IPS-20b (cell line): ENCODE measurements at regions not wholly inside any gene's neighbourhood (a gene's known extent, or its start where the extent isn't known, plus 50 kb on each side); places are given as distances from the start of the nearest gene placed in this dataset.
"Not testable (repeated sequence)": the region's sequence is repeated elsewhere in the genome, so short reads cannot be mapped to it uniquely, and the experiment has no call there.

Experiments used
- H3K27ac ChIP-seq: one replicate; pipeline ENCODE4 v1.5.1; 2013; ENCODE audit warnings: low read length
- H3K27me3 ChIP-seq: 2 replicates; pipeline ENCODE4 v1.6.1; 2013; ENCODE audit warnings: mild to moderate bottlenecking, low read length, inconsistent platforms; ENCODE audit not compliant: insufficient read depth
- H3K36me3 ChIP-seq: 2 replicates; pipeline ENCODE4 v1.6.1; 2013; ENCODE audit warnings: low read depth, mild to moderate bottlenecking, inconsistent platforms, low read length, moderate library complexity; ENCODE audit not compliant: insufficient read depth
- H3K4me1 ChIP-seq: 2 replicates; pipeline ENCODE4 v1.6.1; 2013; ENCODE audit warnings: mild to moderate bottlenecking, control low read depth, inconsistent platforms, low read length, moderate library complexity; ENCODE audit not compliant: insufficient read depth
- H3K4me3 ChIP-seq: 2 replicates; pipeline ENCODE4 v1.5.1; 2013; ENCODE audit warnings: mild to moderate bottlenecking, low read length, inconsistent platforms
- H3K9ac ChIP-seq: 2 replicates; pipeline ENCODE4 v1.6.1; 2013; ENCODE audit warnings: low read depth, mild to moderate bottlenecking, inconsistent platforms, low read length, moderate library complexity
- H3K9me3 ChIP-seq: 2 replicates; pipeline ENCODE4 v1.6.1; 2013; ENCODE audit warnings: mild to moderate bottlenecking, low read depth, low read length, inconsistent platforms; ENCODE audit not compliant: insufficient read depth

DNA sequence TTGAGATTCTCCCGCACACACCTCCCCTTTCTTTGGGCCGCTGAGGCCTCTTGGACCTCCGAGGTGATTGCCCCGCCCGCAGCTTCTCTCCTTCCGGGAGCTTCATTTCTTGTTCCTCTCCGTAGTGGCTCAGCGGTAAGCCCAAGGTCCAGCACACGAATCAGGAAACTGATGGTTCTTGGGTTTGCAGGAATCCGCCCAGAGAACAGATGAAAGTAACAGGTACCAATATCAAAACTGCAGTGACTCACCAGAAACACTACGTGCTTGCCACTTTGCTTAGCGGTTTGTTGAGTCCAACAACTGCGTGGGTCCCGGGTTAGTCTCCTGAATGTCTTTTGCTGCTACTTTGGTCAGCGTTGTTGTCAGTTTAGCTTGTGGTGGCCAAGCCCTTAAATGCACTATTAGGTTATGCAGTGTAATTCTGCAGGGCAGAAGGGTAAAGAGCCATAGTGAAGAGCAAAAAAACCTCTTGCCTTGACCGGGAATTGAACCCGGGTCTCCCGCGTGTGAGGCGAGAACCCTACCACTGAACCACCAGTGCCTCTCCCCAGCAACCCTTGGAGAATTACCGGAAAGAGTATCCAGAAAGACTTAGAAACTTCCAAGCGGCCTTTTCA lies 172.1 kb downstream of the FAM72C start:
- H3K27ac ChIP-seq, H3K4me1 ChIP-seq, H3K4me3 ChIP-seq, H3K9ac ChIP-seq, H3K36me3 ChIP-seq, H3K9me3 ChIP-seq, H3K27me3 ChIP-seq: not testable (repeated sequence)

DNA sequence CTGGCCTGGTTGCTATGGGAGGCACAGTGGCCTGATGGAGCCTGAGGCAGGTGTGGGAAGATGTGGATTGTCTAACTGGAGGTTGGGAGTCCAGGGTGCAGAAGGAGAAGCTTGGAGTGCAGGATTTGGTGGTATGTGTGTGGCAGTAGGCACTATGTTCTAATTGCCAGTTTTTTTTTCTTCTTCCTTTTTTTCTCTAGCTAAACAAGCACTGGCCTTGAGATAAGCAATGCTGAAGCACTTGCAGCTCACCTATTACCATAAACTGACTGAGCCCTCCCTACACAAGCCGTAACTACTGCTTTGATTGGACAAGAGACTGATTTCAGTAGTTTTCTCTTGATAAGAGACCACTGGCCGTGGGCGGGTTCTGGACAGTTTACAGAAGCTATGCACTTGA lies 175.4 kb downstream of the FAM72C start:
- not testable (repeated sequence) for H3K27ac ChIP-seq, H3K4me3 ChIP-seq, H3K9ac ChIP-seq

DNA sequence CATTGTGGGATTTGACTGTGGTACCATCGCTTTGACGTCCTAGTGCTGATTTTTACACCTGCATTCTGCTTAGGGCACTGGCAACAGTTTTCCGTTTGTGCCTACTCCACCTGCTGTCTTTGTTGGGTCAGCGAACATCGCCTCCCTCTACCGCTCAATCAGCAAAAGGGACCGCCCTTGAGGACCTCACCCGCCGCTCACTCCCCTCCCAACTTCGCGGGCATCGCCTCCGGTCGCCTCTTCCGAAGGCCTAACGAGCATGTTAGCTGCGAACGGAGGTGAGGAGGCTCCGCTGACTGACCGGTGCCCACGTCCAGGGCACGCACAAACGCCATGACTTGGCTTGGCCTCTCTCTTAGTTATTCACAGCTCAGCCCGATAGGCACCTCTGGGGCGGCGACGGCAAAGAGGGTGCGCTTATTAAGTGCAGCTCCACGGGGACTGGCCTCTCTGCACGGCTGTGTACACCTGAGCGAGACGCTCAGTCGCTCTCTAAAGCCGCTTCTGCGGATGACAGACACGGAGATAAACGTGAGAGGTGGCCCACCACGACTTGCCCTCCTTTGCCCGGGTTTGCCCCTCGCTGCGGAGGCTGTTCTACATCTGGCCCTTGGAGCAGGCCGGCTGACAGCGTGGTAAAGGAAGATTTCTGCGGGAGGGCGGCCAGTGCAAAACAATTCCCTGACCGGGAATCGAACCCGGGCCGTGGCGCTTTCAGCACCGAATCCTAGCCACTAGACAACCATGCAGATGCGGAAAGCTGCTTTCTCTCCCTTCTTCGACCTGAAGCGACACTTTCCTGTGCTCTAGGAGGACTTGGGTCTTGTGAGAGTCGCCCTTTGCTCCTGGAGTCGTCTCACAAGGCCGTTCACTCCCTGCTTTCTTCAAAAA lies 179.5 kb downstream of the FAM72C start:
- H3K36me3 ChIP-seq, H3K9ac ChIP-seq, H3K4me3 ChIP-seq, H3K27ac ChIP-seq, H3K9me3 ChIP-seq, H3K4me1 ChIP-seq, H3K27me3 ChIP-seq: not testable (repeated sequence)

More for the DNA sequence above, 175.4 kb downstream of the FAM72C start:
- H3K27me3 ChIP-seq, H3K36me3 ChIP-seq, H3K4me1 ChIP-seq, H3K9me3 ChIP-seq: not testable (repeated sequence)

DNA sequence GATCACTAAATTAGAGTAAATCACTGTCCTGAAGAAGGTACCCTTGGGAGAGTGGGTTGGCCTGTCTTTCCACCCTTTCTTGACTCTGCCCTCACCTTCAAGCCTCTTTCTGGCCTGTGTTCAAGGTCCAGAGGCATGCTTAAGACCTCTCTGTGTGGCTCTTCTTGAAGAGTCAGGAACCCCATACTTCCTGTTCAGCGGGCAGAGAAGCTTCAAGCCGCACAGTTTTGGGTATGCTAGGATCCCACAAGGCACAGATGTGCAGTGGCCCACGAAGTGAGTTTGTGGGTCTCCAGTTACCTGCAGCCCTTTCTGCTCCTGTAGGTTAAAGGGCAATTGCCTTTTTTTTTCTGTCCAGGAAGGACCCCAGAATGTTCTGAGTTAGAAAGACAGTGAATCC lies 185.4 kb downstream of the FAM72C start:
- H3K27ac ChIP-seq, H3K4me3 ChIP-seq, H3K9me3 ChIP-seq, H3K36me3 ChIP-seq, H3K4me1 ChIP-seq, H3K9ac ChIP-seq, H3K27me3 ChIP-seq: not testable (repeated sequence)

DNA sequence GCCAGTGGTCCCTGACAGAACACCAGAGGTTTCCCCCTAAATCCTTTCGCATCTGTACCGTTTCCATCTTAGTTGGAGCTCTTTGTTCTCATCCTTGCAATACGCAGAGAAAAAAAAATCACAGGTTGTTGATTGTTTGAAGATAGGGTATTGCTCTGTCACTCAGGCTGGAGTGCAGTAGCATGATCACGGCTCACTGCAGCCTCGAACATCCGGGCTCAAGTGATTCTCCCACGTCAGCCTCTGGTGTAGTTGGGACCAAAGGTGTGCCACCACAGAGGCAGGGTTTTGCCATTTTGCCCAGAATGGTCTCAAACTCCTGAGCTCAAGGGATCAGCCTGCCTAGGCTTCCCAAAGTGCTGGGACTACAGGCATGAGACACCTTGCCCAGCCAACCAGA lies 185.9 kb downstream of the FAM72C start:
- not testable (repeated sequence) for H3K9me3 ChIP-seq, H3K36me3 ChIP-seq, H3K27ac ChIP-seq, H3K27me3 ChIP-seq, H3K4me1 ChIP-seq, H3K9ac ChIP-seq, H3K4me3 ChIP-seq

DNA sequence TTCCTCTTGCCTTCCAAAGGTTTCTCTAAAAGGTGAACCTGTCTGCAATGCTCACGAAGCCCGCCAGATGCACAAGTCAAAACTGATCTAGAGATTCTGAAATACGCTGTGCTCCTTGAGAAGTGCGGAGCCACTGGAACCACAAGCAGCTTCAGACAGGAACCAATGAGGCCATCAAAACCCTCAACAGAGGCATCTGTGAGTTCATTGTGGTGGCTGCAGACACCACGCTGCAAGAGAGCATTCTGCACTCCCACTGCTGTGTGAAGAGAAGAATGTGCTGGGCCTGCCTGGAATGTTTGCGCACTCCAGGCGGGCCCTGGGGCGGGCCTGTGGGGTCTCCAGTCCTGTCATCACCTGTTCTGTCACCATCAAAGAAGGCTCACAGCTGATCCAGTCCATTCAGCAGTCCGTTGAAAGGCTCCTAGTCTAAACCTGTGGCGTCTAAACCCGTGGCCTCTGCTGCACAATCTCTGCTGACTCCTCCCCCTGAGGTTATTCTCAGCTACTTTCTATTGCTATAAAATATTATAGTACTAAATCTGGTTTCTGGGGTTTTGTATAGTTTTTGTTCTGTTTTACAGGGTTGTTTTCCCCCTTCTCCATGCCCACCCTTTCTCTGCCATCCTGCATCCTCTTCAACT lies 187.4 kb downstream of the FAM72C start:
- H3K27me3 ChIP-seq, H3K9me3 ChIP-seq, H3K4me3 ChIP-seq, H3K27ac ChIP-seq, H3K9ac ChIP-seq, H3K4me1 ChIP-seq, H3K36me3 ChIP-seq: not testable (repeated sequence)

DNA sequence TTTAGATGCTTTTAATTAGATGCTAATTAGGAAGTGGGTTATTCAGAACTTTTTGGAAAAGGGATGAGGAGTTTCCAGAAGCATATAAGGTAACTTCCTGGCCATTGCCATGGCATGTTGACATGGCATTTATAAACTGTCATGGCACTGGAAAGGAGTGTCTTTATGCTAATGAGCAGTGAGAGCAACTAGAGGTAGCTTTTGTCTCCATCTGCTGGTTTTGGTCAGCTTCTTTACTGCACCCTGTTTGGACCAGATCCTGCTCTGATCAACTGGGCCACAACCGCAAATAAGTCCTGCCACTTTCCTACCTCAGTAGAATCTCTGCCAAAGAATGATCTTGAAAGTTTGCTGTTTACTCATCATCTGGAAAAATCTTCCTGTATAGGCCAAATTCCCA lies 193.6 kb downstream of the FAM72C start:
- not testable (repeated sequence) for H3K9me3 ChIP-seq, H3K4me3 ChIP-seq, H3K27me3 ChIP-seq, H3K9ac ChIP-seq, H3K27ac ChIP-seq, H3K36me3 ChIP-seq, H3K4me1 ChIP-seq

DNA sequence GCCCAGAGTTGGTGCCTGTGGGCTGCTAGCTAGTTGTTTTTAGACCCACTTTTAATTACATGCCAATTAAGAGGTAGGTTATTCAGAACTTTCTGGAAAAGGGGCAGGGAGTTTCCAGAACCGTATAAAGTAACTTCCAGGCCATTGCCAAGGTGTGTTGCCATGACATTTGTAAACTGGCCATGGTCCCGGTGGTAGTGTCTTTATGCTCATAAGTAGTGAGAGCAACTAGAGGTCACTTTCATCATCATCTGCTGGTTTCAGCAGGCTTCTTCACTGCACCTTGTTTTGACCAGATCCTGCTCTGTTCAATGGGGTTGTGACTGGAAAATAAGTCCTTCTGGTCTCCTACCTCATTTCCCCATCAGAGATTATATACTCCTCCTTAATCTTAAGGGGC lies 207.0 kb downstream of the FAM72C start:
- not testable (repeated sequence) for H3K36me3 ChIP-seq, H3K4me1 ChIP-seq, H3K27ac ChIP-seq, H3K9me3 ChIP-seq, H3K9ac ChIP-seq, H3K27me3 ChIP-seq, H3K4me3 ChIP-seq

DNA sequence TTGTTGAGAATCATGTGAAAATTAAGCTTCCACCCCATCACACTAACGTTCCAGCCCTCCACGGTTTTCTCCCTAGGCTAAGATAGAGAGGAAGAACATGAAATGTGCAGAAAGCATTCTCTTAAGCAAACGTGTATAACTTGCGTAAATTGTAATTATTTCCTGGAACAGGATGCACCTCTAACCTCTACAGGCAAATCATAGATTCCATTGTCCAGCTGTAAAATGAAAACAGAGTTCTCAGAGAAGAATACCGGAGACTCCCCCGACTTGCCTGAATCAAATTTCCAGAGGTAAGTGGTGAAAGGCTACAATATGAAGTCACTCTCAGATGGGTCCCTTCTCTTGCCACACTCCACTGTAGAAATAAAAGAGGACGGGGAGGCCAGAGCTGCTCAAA lies 211.4 kb downstream of the FAM72C start:
- not testable (repeated sequence) for H3K9ac ChIP-seq, H3K36me3 ChIP-seq, H3K27me3 ChIP-seq, H3K27ac ChIP-seq, H3K9me3 ChIP-seq, H3K4me3 ChIP-seq, H3K4me1 ChIP-seq

DNA sequence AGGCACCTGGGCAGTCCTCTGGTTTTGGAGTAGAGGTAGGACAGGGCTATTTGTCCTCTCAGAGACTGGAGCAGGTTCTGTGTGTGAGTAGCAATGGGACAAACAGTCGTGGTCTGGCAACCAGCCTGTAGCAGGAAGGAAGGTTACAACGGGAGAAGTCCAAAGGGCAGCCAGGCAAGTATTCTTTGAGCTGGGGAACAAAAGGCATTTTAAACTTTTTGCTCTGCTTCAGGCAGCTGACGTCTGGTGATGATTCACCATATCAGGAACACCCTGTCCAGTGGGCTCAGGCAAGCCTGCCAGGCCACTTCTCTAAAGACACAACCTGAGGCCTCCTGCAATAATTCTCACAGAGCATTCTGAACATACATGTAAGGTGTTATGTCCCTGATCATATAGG lies 215.8 kb downstream of the FAM72C start:
- not testable (repeated sequence) for H3K27me3 ChIP-seq, H3K9me3 ChIP-seq, H3K27ac ChIP-seq, H3K9ac ChIP-seq, H3K36me3 ChIP-seq, H3K4me3 ChIP-seq, H3K4me1 ChIP-seq

DNA sequence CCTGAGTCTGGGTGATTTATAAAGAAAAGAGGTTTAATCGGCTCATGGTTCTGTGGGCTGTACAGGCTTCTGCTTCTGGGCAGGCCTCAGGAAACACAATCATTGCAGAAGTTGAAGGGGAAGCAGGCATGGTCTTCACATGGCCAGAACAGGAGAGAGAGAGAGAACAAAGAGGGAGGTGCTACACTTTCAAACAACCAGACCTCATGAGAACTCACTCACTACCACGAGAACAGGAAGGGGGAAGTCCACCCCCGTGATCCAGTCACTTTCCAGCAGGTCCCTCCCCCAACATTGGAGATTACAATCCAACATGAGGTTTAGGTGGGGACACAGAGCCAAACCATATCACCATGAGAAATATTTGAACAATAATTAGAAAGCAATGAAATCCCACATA lies 222.9 kb downstream of the FAM72C start:
- peaks cover 6% of the 10 kb centered on the region for H3K9me3 ChIP-seq
- H3K4me3 ChIP-seq = no peak overlapping the region
- no peaks in the 10 kb centered on the region for H3K27me3 ChIP-seq
- no peak overlapping the region for H3K27ac ChIP-seq
- H3K4me1 ChIP-seq = no peaks in the 10 kb centered on the region
- H3K36me3 ChIP-seq = no peaks in the 10 kb centered on the region
- H3K9ac ChIP-seq = no peak overlapping the region

DNA sequence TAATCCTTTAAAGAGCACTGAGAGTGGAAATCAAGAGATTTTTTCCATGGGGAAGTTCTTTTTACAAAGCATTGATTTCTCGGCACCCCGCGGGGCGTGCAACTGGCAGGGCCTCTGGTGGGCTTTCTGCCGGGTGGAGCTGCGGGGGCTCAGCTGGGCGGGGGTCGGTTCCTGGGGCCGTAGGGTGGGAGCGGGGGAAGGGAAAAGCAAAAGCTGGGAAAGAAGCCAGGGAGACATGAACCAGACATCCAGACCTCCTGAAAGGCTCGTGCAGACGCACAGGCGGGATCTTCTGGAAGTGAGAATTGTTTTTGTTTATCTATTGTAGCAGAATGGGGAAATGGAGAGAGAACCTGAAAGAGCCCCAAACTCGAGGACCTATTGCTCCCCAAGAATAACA lies 235.2 kb downstream of the FAM72C start:
- Histone ChIP-seq H3K27ac (no peak overlapping the region), H3K4me3 (peak overlapping the region; percentile 93), H3K9ac (peak overlapping the region; percentile 87), H3K9me3 (no peaks in the 10 kb centered on the region), H3K4me1 (no peaks in the 10 kb centered on the region; the same call in 1 of the 2 replicates), H3K27me3 (peaks cover 7% of the 10 kb centered on the region; the same call in 1 of the 2 replicates), H3K36me3 (no peaks in the 10 kb centered on the region)
